ENCODE measurements at regions not wholly inside any gene's neighbourhood (a gene's known extent, or its start where the extent isn't known, plus 50 kb on each side); places are given as distances from the start of the nearest gene placed in this dataset.
A peak's percentile ranks its signal among the peaks of the same experiment; 100 is the strongest.

DNA sequence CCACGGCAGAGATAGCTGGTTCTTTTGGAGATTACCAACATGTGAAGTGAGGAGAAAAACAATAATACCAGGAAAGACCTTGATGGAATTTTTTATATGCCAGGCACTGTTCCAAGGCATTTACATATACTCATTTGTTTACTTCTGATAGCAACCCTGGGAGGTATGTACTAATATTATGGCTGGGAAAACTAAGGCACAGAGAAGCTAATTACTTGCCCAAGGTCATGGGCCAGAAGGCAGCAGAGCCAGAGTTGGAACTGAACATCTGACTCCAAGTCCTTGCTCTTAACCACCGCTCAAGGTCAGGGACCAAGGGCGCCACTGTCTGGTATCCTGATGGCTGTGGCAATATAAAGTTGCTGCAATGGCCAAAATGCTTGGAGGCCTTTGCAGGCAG is 97.0 kb upstream of the KCNG1 start:
- TF ChIP-seq, protein P1, sequence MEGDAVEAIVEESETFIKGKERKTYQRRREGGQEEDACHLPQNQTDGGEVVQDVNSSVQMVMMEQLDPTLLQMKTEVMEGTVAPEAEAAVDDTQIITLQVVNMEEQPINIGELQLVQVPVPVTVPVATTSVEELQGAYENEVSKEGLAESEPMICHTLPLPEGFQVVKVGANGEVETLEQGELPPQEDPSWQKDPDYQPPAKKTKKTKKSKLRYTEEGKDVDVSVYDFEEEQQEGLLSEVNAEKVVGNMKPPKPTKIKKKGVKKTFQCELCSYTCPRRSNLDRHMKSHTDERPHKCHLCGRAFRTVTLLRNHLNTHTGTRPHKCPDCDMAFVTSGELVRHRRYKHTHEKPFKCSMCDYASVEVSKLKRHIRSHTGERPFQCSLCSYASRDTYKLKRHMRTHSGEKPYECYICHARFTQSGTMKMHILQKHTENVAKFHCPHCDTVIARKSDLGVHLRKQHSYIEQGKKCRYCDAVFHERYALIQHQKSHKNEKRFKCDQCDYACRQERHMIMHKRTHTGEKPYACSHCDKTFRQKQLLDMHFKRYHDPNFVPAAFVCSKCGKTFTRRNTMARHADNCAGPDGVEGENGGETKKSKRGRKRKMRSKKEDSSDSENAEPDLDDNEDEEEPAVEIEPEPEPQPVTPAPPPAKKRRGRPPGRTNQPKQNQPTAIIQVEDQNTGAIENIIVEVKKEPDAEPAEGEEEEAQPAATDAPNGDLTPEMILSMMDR (IDR thresholded peaks at IDR 0.05; ENCODE audit: insufficient read depth, low read length): no peak
- H3K4me3 ChIP-seq (ENCODE audit: low read depth, low read length): no peak overlapping the region
- DNase-seq (ENCODE audit: low read depth): no peak

DNA sequence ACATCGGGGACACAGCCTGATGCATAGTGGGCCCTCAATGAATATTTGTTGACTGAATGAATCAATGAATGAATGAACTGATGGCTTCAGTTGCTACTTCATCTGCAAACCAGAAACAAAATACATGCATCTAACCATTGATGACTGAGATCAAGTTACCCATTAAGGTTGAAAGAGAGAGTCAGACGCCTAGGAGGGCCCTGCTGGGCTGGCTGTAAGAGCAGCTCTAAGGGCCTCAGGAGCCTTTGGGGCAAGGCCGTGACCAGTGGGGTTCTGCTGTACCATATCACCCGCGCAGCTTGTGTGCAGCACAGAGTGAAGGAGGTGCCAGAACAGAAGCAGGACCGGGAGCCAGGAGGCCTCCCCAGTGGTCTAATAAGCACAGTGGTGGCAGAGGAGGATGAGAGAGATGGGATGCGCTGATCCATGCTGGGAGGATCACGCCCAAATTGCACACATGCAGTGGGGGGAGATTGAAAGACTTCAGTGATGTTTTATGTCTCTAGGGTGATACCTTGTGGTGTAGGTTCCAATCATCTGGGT is 96.1 kb upstream of the KCNG1 start:
- DNase-seq (ENCODE audit: low read depth): no peak
- H3K4me3 ChIP-seq (ENCODE audit: low read depth, low read length): no peak overlapping the region
- TF ChIP-seq, protein P1 (IDR thresholded peaks at IDR 0.05; ENCODE audit: insufficient read depth, low read length): no peak

DNA sequence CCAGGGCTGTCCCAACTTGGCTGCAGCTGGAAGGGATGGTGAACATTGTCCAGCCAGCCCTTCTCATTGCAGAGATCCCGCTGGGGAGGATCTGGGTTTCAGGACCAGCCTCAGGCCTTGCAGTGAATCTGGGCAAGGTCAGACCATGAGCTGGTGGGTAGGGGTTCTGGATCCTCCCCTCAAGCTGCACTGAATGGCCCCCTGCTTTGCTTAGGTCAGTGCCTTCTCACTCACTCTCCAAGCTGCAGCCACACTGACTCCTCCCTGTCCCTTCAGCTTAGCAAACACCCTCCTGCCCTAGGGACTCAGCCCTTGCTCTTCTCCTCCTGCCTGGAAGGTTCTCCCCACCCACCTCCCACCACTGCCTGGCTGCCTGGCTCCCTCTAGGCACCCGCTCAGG is 95.3 kb upstream of the KCNG1 start:
- no peak for DNase-seq (ENCODE audit: low read depth)
- no peak overlapping the region for H3K4me3 ChIP-seq (ENCODE audit: low read depth, low read length)
- TF ChIP-seq, protein P1 (IDR thresholded peaks at IDR 0.05; ENCODE audit: insufficient read depth, low read length): no peak

DNA sequence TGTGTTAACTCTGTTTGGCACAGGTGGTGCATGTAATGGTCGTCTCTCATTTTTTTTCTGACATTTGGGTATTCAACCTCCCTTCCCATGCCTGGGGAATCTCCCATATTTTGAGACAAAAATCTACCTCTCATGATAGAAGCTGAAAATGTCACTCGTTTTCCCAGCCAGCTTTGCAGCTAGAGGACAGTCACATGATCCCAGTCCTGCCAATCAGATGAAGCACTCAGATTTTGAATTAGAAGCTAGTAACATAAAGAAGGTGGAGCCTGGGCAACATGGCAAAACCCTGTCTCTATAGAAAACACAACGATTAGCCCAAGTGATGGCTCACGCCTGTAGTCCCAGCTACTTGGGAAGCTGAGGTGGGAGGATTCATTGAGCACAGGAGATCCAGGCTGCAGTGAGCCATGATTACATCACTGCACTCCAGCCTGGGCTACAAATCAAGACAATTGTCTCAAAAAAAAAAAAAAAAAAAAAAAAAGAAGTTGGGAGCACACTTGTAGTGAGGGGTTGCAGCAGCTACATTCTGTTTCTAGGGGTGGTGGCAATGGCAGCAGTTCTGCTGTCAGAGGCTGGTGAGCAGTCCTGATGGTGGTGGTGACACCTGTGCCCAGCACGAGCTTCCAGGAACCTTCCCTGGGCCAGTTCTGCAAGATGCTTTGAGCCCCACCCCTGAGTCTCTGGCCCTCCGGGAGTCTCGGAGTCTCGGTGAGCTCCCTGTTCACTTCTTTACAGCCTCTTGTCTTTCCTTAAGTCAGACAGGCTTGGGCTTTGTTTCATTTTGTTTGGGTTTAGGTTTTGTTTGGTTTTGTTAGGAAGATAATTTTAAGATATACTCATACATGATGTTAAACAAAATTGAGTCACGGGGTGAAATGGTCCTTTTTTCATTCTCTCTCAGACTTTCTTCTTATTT is 94.1 kb upstream of the KCNG1 start:
- DNase-seq (ENCODE audit: low read depth): peak; percentile 14
- H3K4me3 ChIP-seq (ENCODE audit: low read depth, low read length): no peak overlapping the region
- TF ChIP-seq, protein P1 (IDR thresholded peaks at IDR 0.05; ENCODE audit: insufficient read depth, low read length): no peak

DNA sequence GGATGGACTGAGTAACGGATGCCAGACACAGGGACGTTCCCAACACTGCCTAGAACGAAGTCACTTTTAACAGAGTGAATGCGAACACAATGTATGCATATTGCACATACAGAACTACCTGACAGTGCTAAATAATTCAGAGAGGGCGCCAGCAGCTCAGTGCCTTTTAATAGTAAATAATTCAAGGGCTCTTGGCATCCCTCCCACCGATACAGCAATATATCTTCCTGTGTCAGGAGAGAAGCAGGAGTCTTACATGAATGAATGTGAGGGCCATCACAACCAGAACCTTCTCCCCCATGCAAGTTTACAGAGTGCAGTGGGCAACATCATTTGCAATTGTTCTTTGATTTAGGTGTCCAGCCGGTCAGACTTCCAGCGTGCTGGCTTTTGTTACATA is 88.4 kb upstream of the KCNG1 start:
- TF ChIP-seq, protein P1 (IDR thresholded peaks at IDR 0.05; ENCODE audit: insufficient read depth, low read length): no peak
- H3K4me3 ChIP-seq (ENCODE audit: low read depth, low read length): no peak overlapping the region
- DNase-seq (ENCODE audit: low read depth): no peak

DNA sequence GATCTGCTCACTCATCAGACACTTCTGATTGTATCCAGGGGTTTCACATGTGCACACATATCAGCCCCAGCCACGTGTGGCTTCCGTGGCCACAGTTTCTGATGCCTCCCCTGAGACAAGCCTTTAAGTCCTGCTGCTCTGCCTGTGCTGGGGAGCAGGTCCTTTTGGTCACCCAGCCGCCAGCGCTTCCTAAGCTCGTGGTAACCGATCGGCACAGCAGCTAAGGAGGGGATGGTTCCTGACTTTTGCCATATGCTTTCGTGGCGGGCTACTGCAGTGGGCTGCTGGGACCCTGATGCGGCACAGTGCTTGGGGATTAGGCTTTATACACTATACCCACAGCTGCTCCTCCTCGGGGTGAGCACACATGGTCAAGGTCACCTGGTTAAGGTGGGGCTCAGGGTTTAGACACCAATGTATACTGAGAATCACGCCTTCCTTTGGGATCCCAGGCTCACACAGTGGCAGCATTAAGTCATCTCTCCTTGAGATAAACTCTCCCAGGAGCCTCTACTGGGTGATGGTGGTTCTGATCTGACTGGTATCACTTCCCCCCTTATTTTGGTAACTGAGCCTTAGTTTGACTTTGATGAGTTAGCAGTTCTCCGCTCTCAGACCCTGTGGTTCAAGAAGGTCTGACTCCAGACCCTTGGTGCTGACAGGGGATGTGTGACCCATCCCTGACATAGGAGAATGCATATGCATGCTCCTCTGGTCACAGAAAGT is 85.9 kb upstream of the KCNG1 start:
- TF ChIP-seq, protein P1 (IDR thresholded peaks at IDR 0.05; ENCODE audit: insufficient read depth, low read length): no peak
- DNase-seq (ENCODE audit: low read depth): no peak
- no peak overlapping the region for H3K4me3 ChIP-seq (ENCODE audit: low read depth, low read length)
